ENCODE measurements at regions not wholly inside any gene's neighbourhood (a gene's known extent, or its start where the extent isn't known, plus 50 kb on each side); places are given as distances from the start of the nearest gene placed in this dataset.
"Not testable (repeated sequence)": the region's sequence is repeated elsewhere in the genome, so short reads cannot be mapped to it uniquely, and the experiment has no call there.

- WGBS, 2 donors = 80 to 83% methylated on average over 7 of the region's 7 CpGs
- peaks cover 0 to 25% (median 6%) of the 10 kb centered on the region in 4 donors for H3K9me3 ChIP-seq
- H3K4me3 ChIP-seq; DNase-seq (ENCODE audit: low spot score in 2 of 2); H3K27me3 ChIP-seq; H3K4me1 ChIP-seq; H3K36me3 ChIP-seq; H3K27ac ChIP-seq: not testable (repeated sequence)
Measured at GRCh38 chr12:124070394-124071074, 97.5 kb downstream of the ZNF664 start.

GRCh38 chr12:124071075-124071443, 98.0 kb downstream of the ZNF664 start:
- WGBS, 2 donors = 57 to 64% methylated on average over 3 of the region's 3 CpGs
- Histone ChIP-seq H3K27ac (no peak overlapping the region), H3K4me3 (no peak overlapping the region), H3K4me1 (peaks cover 0 to 6% (median 0%) of the 10 kb centered on the region in 4 donors), H3K36me3 (no peaks in the 10 kb centered on the region), H3K27me3 (no peaks in the 10 kb centered on the region), H3K9me3 (peaks cover 0 to 21% (median 4%) of the 10 kb centered on the region in 4 donors)
- TF ChIP-seq POLR2A (IDR thresholded peaks at IDR 0.05) (no peak), CTCF (IDR thresholded peaks at IDR 0.05) (no peak), EP300 (IDR thresholded peaks at IDR 0.05) (no peak)
- DNase-seq (ENCODE audit: low spot score in 2 of 2) = no peak

DNA sequence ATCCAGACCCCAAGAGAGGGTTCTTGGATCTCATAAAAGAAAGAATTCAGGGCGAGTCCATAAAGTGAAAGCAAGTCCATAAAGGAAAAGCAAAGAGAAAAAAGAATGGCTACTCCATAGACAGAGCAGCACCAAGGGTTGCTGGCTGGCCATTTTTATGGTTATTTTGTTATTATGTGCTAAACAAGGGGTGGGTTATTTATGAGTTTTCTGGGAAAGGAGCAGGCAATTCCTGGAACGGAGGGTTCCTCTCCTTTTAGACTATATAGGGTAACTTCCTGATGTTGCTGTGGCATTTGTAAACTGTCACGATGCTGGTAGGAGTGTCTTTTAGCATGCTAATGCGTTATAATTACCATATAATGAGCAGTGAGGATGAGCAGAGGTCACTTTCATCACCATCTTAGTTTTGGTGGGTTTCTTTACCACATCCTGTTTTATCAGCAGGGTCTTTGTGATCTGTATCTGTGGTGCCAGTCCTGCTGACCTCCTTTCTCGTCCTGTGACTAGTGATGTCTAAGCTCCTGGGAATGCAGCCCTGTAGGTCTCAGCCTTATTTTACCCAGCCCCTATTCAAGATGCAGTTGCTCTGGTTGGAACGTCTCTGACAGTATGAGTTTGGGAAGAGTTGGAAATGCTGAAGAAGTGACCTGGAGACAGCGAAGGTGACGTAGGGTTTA, 100.5 kb downstream of the ZNF664 start:
- TF ChIP-seq CTCF (IDR thresholded peaks at IDR 0.05) = no peak
- no peak for TF ChIP-seq EP300 (IDR thresholded peaks at IDR 0.05)
- no peak for TF ChIP-seq POLR2A (IDR thresholded peaks at IDR 0.05)
- Histone ChIP-seq H3K36me3 (no peaks in the 10 kb centered on the region), H3K27ac (no peak overlapping the region), H3K9me3 (peaks cover 0 to 3% (median 0%) of the 10 kb centered on the region in 4 donors), H3K4me3 (no peak overlapping the region), H3K27me3 (no peaks in the 10 kb centered on the region), H3K4me1 (peaks cover 0 to 6% (median 0%) of the 10 kb centered on the region in 4 donors)
- DNase-seq (ENCODE audit: low spot score in 2 of 2) = no peak
- 66 to 68% methylated on average over 8 of the region's 8 CpGs for WGBS, 2 donors

DNA sequence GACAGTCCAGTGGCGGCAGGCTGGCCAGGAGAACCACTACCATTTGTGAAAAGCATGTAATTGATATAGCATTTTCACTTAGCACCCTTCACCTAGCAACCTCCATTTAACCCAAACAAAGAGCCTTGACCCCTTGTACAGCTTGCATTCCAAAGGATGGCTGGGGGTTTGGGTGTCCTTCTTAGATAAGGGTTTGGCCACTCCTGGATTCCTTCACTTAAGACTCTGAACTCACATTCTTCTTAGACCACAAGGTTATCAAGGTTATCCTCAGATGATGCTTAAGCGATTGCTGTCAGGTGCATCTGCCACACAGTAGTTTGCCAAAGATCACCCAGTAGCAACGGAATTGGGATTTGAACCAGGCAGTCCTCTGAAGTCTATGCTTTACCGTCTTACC, 102.8 kb downstream of the ZNF664 start:
- 80 to 83% methylated on average over 4 of the region's 4 CpGs for whole genome bisulfite sequencing, 2 donors
- Histone ChIP-seq H3K27me3 (no peaks in the 10 kb centered on the region), H3K4me3 (no peak overlapping the region), H3K27ac (no peak overlapping the region), H3K36me3 (no peaks in the 10 kb centered on the region), H3K9me3 (no peaks in the 10 kb centered on the region), H3K4me1 (peaks cover 0 to 6% (median 0%) of the 10 kb centered on the region in 4 donors)
- DNase-seq (ENCODE audit: low spot score in 2 of 2) = no peak
- TF ChIP-seq EP300 (IDR thresholded peaks at IDR 0.05) (no peak), POLR2A (IDR thresholded peaks at IDR 0.05) (no peak)

GRCh38 chr12:124077701-124078100, 104.7 kb downstream of the ZNF664 start:
- Histone ChIP-seq H3K27me3 (no peaks in the 10 kb centered on the region), H3K36me3 (no peaks in the 10 kb centered on the region), H3K4me1 (no peaks in the 10 kb centered on the region), H3K4me3 (no peak overlapping the region), H3K9me3 (no peaks in the 10 kb centered on the region), H3K27ac (no peak overlapping the region)
- DNase-seq (ENCODE audit: low spot score in 2 of 2) = no peak
- no peak for TF ChIP-seq EP300 (IDR thresholded peaks at IDR 0.05)
- no peak for TF ChIP-seq CTCF (IDR thresholded peaks at IDR 0.05)
- TF ChIP-seq POLR2A (IDR thresholded peaks at IDR 0.05) = no peak
- WGBS, 2 donors = 91 to 92% methylated on average over 9 of the region's 9 CpGs

DNA sequence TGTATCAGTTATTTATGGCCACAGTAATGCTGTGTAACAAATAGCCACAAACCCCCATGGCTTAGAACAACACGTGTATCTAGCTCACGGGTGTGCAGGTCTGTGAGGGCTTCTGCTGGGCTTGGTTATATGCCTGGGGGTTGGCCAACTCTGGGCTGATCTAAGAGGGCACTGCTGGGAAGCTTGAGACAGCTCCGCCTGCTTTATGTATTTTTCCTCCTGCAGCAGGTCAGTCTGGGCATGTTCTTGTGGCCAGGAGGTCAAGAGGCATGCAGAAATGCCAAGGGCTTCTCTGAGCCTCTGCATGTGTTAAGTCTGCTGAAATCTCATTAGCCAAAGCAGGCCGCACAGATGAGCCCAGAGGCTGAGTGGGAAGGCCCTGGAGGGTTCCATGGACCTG, 105.8 kb downstream of the ZNF664 start:
- no peak overlapping the region for H3K4me3 ChIP-seq
- WGBS, 2 donors = 81 to 87% methylated on average over 4 of the region's 4 CpGs
- no peaks in the 10 kb centered on the region for H3K9me3 ChIP-seq
- H3K36me3 ChIP-seq = no peaks in the 10 kb centered on the region
- H3K4me1 ChIP-seq = no peaks in the 10 kb centered on the region
- no peak for DNase-seq (ENCODE audit: low spot score in 2 of 2)
- no peaks in the 10 kb centered on the region for H3K27me3 ChIP-seq
- TF ChIP-seq CTCF (IDR thresholded peaks at IDR 0.05) (no peak), POLR2A (IDR thresholded peaks at IDR 0.05) (no peak), EP300 (IDR thresholded peaks at IDR 0.05) (no peak)
- H3K27ac ChIP-seq = no peak overlapping the region

All from tibial nerve (tissue), 4 donors.